SU-DHL-6 (cell line): ENCODE measurements at regions not wholly inside any gene's neighbourhood (a gene's known extent, or its start where the extent isn't known, plus 50 kb on each side); places are given as distances from the start of the nearest gene placed in this dataset.

ENCODE experiments used
- H2AFZ ChIP-seq: fragments of 200-600 bp; sonication (generic); 2 replicates; pipeline ENCODE4 v1.6.1; 2014; ENCODE audit warnings: low read depth, mild to moderate bottlenecking, moderate library complexity, mixed read lengths, antibody characterized with exemption, low read length; ENCODE audit not compliant: severe bottlenecking
- H3F3A ChIP-seq: fragments of 200-600 bp; shearing (Covaris generic); 2 replicates; pipeline ENCODE4 v1.6.0; 2016; ENCODE audit warnings: antibody characterized with exemption, mild to moderate bottlenecking; ENCODE audit not compliant: insufficient read depth
- H3K27ac ChIP-seq: fragments of 200-600 bp; sonication (generic); 2 replicates; pipeline ENCODE4 v1.5.1; 2016; ENCODE audit warnings: low read depth, mild to moderate bottlenecking, low read length, moderate library complexity, mixed read lengths
- H3K27me3 ChIP-seq: fragments of 200-600 bp; sonication (generic), shearing (Covaris generic); 2 replicates; pipeline ENCODE4 v1.6.0; 2014; ENCODE audit warnings: mild to moderate bottlenecking, low read length
- H3K36me3 ChIP-seq: fragments of 200-600 bp; sonication (generic); 2 replicates; pipeline ENCODE4 v1.6.1; 2014; ENCODE audit warnings: mild to moderate bottlenecking, low read length, mixed read lengths
- H3K4me2 ChIP-seq: fragments of 300-600, 200-600 bp; shearing (Covaris generic), sonication (generic); 2 replicates; pipeline ENCODE4 v1.6.0; 2014; ENCODE audit warnings: low read length, low read depth, mild to moderate bottlenecking; ENCODE audit not compliant: poor library complexity, severe bottlenecking
- H3K4me3 ChIP-seq: fragments of 200-600 bp; sonication (generic); 2 replicates; pipeline ENCODE4 v1.5.1; 2014; ENCODE audit warnings: antibody characterized with exemption, low read length, mild to moderate bottlenecking, mixed read lengths; ENCODE audit not compliant: insufficient read depth, poor library complexity, severe bottlenecking
- H3K79me2 ChIP-seq: fragments of 200-600 bp; sonication (generic); 2 replicates; pipeline ENCODE4 v1.6.1; 2014; ENCODE audit warnings: mild to moderate bottlenecking, low read length, moderate library complexity; ENCODE audit not compliant: insufficient read depth
- H3K9ac ChIP-seq: fragments of 200-600 bp; sonication (generic); 2 replicates; pipeline ENCODE4 v1.7.0; 2014; ENCODE audit warnings: mild to moderate bottlenecking, low read length
- H3K9me2 ChIP-seq: fragments of 200-600 bp; sonication (generic); replicated peaks from 2 replicates; pipeline ENCODE4 v1.6.1; 2014; ENCODE audit warnings: low read length; ENCODE audit not compliant: insufficient read depth
- H3K9me3 ChIP-seq: fragments of 200-600 bp; sonication (generic); 2 replicates; pipeline ENCODE4 v1.6.1; 2014; ENCODE audit warnings: low read length, mixed read lengths; ENCODE audit not compliant: insufficient read depth
- H4K20me1 ChIP-seq: fragments of 200-600 bp; sonication (generic); 2 replicates; pipeline ENCODE4 v1.6.1; 2014; ENCODE audit warnings: low read depth, mild to moderate bottlenecking, antibody characterized with exemption, low read length, moderate library complexity, mixed read lengths
- CTCF ChIP-seq: fragments of 200-600 bp; sonication (generic); IDR thresholded peaks from one replicate; pipeline ENCODE4 v1.5.1; 2017; ENCODE audit warnings: antibody characterized with exemption, mild to moderate bottlenecking, low read length, moderate library complexity; ENCODE audit not compliant: insufficient read depth, poor library complexity, severe bottlenecking
- EZH2phosphoT487 ChIP-seq: fragments of 200-600 bp; sonication (generic), shearing (Covaris generic); conservative IDR thresholded peaks from 2 replicates; pipeline ENCODE4 v1.6.1; 2018; ENCODE audit warnings: mild to moderate bottlenecking, antibody characterized with exemption, low read length, moderate library complexity, mixed read lengths

- Histone ChIP-seq H3K9ac (no peak overlapping the region), H3K9me2 (no peaks in the 10 kb centered on the region), H3K4me3 (no peak overlapping the region), H3K27me3 (no peaks in the 10 kb centered on the region), H3K9me3 (no peaks in the 10 kb centered on the region), H3K79me2 (no peaks in the 10 kb centered on the region), H3K4me2 (no peak overlapping the region), H4K20me1 (no peaks in the 10 kb centered on the region), H3K36me3 (no peaks in the 10 kb centered on the region), H3K27ac (no peak overlapping the region), H3F3A (no peaks in the 10 kb centered on the region), H2AFZ (no peak overlapping the region)
- TF ChIP-seq EZH2phosphoT487 (no peak), CTCF (no peak)
Measured at GRCh38 chr6:147660334-147661311, 152.1 kb downstream of the SAMD5 start.

- H2AFZ ChIP-seq = no peak overlapping the region
- no peak overlapping the region for H3K4me3 ChIP-seq
- TF ChIP-seq CTCF (no peak), EZH2phosphoT487 (no peak)
- no peaks in the 10 kb centered on the region for H3K36me3 ChIP-seq
- no peak overlapping the region for H3K27ac ChIP-seq
- no peak overlapping the region for H3K9ac ChIP-seq
- H4K20me1 ChIP-seq = no peaks in the 10 kb centered on the region
- no peaks in the 10 kb centered on the region for H3K79me2 ChIP-seq
- no peaks in the 10 kb centered on the region for H3K9me3 ChIP-seq
- H3K9me2 ChIP-seq = no peaks in the 10 kb centered on the region
- no peaks in the 10 kb centered on the region for H3F3A ChIP-seq
- no peak overlapping the region for H3K4me2 ChIP-seq
- H3K27me3 ChIP-seq = no peaks in the 10 kb centered on the region
Measured at GRCh38 chr6:147662646-147663045, 154.2 kb downstream of the SAMD5 start.

GRCh38 chr6:147664092-147664491, 155.6 kb downstream of the SAMD5 start:
- no peaks in the 10 kb centered on the region for H3F3A ChIP-seq
- TF ChIP-seq CTCF (no peak), EZH2phosphoT487 (no peak)
- H3K79me2 ChIP-seq = no peaks in the 10 kb centered on the region
- H2AFZ ChIP-seq = no peak overlapping the region
- H3K27ac ChIP-seq = no peak overlapping the region
- no peaks in the 10 kb centered on the region for H4K20me1 ChIP-seq
- H3K36me3 ChIP-seq = no peaks in the 10 kb centered on the region
- no peak overlapping the region for H3K4me3 ChIP-seq
- no peak overlapping the region for H3K4me2 ChIP-seq
- no peaks in the 10 kb centered on the region for H3K9me3 ChIP-seq
- no peak overlapping the region for H3K9ac ChIP-seq
- H3K27me3 ChIP-seq = no peaks in the 10 kb centered on the region
- H3K9me2 ChIP-seq = no peaks in the 10 kb centered on the region
